Activated T-cell treated with anti-CD3 and anti-CD28 coated beads, Interleukin-2, amount 50 U/mL, for 24 hours (primary cell): ENCODE measurements at regions not wholly inside any gene's neighbourhood (a gene's known extent, or its start where the extent isn't known, plus 50 kb on each side); places are given as distances from the start of the nearest gene placed in this dataset.
"Not testable (repeated sequence)": the region's sequence is repeated elsewhere in the genome, so short reads cannot be mapped to it uniquely, and the experiment has no call there.

Source experiments
- DNase-seq: peaks from one replicate; pipeline ENCODE4 v3.0.0-alpha.2; 2020
- H3K27ac Mint-ChIP-seq: 2 replicates; pipeline ENCODE4 v1.8.0; 2020; ENCODE audit warnings: mild to moderate bottlenecking, mixed read lengths
- H3K27me3 Mint-ChIP-seq: 2 replicates; pipeline ENCODE4 v1.8.0; 2020; ENCODE audit warnings: mixed read lengths
- H3K36me3 Mint-ChIP-seq: 2 replicates; pipeline ENCODE4 v1.8.0; 2020; ENCODE audit warnings: low read depth, mixed read lengths
- H3K4me1 Mint-ChIP-seq: 2 replicates; pipeline ENCODE4 v1.8.0; 2020; ENCODE audit warnings: low read depth, mixed read lengths
- H3K4me3 Mint-ChIP-seq: 2 replicates; pipeline ENCODE4 v1.8.0; 2020; ENCODE audit warnings: mild to moderate bottlenecking, moderate library complexity, mixed read lengths
- H3K9me3 Mint-ChIP-seq: 2 replicates; pipeline ENCODE4 v1.8.0; 2020; ENCODE audit warnings: mixed read lengths

DNA sequence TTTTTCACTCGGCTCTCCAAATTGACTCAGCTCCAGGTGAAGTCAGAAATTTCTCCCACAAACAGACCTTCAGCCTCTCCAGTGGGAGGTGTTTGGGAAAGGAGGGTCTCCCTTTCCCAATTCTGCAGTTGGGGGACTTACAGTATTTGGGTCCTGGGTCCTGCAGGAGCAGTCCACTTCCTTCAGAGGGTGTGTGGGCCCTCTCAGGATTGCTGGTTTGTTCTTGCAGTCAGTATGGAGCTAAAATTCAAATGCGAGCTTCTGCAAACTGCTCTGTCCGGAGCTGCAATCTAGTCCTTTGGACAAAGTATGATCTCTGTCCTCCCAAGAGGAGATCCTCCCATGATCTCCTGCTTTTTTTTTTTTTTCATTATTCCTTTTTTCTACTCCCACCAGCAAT is 87.9 kb upstream of the MSTN start:
- no peak for DNase-seq
- Mint-ChIP-seq H3K4me1 (no peaks in the 10 kb centered on the region), H3K4me3 (no peak overlapping the region), H3K9me3 (peaks cover 28% of the 10 kb centered on the region), H3K27me3 (no peaks in the 10 kb centered on the region), H3K36me3 (no peaks in the 10 kb centered on the region), H3K27ac (no peak overlapping the region)

DNA sequence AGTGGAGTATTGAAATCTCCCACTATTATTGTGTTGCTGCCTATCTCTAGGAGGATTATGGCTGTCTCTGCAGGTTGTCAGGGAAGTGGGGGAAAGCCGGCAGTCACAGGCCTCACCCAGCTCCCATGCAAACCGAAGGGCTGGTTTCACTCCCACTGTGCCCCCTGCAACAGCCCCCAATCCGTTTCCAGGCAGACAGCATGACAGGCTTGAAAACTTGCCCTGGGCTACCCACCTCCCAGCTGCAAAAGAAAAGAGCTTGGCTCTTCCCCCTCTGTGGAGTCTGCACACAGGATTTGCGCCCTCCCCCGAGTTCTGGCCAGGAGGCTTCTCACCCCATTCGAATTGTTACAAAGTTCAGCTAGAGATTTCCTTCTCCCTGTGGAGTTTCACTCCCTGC is 87.4 kb upstream of the MSTN start:
- Mint-ChIP-seq H3K27me3 (no peaks in the 10 kb centered on the region), H3K27ac (no peak overlapping the region), H3K4me3 (no peak overlapping the region), H3K9me3 (peaks cover 28% of the 10 kb centered on the region), H3K36me3 (no peaks in the 10 kb centered on the region), H3K4me1 (no peaks in the 10 kb centered on the region)
- DNase-seq, result no peak

DNA sequence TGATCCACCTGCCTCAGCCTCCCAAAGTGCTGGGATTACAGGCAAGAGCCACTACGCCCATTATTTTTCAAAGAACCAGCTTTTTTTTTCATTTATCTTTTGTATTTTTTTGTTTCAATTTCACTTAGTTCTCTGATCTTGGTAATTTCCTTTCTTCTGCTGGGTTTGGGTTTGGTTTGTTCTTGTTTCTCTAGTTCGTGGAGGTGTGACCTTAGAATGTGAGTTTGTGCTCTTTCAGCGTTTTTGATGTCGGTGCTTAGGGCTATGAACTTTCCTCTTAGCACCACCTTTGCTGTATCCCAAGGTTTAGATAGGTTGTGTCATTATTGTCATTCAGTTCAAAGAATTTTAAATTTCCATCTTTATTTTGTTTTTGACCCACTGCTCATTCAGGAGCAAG is 86.7 kb upstream of the MSTN start:
- H3K4me1 Mint-ChIP-seq, result no peaks in the 10 kb centered on the region
- no peaks in the 10 kb centered on the region for H3K27me3 Mint-ChIP-seq
- H3K27ac Mint-ChIP-seq, result no peak overlapping the region
- H3K36me3 Mint-ChIP-seq, result no peaks in the 10 kb centered on the region
- H3K4me3 Mint-ChIP-seq, result no peak overlapping the region
- H3K9me3 Mint-ChIP-seq, result peaks cover 28% of the 10 kb centered on the region
- no peak for DNase-seq

DNA sequence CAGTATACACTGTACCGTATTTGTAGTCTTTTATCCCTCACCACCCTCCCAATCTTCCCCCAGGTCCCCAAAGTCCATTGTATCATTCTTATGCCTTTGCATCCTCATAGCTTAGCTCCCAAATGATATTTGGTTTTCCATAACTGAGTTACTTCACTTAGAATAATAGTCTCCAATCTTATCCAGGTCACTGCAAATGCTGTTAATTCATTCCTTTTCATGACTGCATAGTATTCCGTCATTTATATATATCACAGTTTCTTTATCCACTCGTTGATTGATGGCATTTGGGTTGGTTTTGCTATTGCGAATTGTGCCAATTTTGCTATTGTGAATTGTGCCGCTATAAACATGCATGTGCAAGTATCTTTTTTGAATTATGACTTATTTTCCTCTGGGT is 83.6 kb upstream of the MSTN start:
- not testable (repeated sequence) for H3K36me3 Mint-ChIP-seq, H3K4me3 Mint-ChIP-seq, DNase-seq, H3K27ac Mint-ChIP-seq, H3K27me3 Mint-ChIP-seq, H3K4me1 Mint-ChIP-seq
- peaks cover 41% of the 10 kb centered on the region for H3K9me3 Mint-ChIP-seq

DNA sequence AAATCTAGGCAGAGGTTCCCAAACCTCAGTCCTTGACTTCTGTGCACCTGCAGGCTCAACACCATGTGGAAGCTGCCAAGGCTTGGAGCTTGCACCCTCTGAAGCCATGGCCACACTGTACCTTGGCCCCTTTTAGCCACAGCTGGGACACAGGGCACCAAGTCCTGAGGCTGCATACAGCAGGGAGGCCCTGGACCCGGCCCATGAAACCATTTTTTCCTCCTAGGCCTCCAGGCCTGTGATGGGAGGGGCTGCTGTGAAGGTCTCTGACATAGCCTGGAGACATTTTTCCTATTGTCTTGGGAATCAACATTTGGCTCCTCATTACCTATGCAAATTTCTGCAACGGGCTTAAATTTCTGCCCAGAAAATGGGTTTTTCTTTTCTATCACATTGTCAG is 77.9 kb upstream of the MSTN start:
- H3K9me3 Mint-ChIP-seq, result peaks cover 40% of the 10 kb centered on the region
- not testable (repeated sequence) for H3K27ac Mint-ChIP-seq, H3K27me3 Mint-ChIP-seq, DNase-seq, H3K36me3 Mint-ChIP-seq, H3K4me3 Mint-ChIP-seq, H3K4me1 Mint-ChIP-seq

DNA sequence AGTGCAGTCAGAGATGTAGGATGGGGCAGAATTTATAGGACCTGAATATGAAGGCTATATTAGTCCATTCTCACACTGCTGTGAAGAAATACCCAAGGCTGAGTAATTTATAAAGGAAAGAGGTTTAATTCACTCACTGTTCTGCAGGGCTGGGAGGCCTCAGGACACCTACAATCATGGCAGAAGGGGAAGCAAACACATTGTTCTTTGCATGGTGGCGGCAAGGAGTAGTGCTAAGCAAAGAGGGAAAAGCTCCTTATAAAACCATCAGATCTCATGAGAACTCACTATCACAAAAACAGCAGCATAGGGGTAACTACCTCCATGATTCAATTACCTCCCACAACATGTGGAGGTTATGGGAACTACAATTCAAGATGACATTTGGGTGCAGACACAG is 76.8 kb upstream of the MSTN start:
- Mint-ChIP-seq H3K4me1 (no peaks in the 10 kb centered on the region), H3K27me3 (no peaks in the 10 kb centered on the region), H3K9me3 (peaks cover 40% of the 10 kb centered on the region), H3K27ac (no peak overlapping the region), H3K36me3 (peaks cover 6% of the 10 kb centered on the region), H3K4me3 (no peak overlapping the region)
- no peak for DNase-seq

DNA sequence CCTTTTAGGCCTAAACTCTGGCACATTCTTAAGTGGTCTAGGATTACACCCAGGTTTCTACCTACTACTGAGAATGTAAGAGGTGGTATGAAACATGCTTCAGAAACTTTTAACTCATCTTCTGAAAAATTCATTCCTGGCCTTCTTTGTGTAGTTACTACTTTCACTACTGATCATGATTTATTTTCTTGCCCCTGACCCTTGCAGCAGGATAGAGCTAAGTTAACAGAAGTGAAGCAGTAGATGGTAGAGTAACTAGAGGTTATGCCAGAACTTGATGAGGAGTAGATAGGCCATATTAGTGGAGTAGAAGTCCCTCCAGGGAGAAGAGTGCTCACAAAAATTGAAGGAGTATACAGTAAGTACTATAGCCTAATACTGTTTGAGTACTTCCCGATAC is 75.5 kb upstream of the MSTN start:
- no peak for DNase-seq
- Mint-ChIP-seq H3K36me3 (peaks cover 6% of the 10 kb centered on the region), H3K4me1 (no peaks in the 10 kb centered on the region), H3K9me3 (peaks cover 36% of the 10 kb centered on the region), H3K27ac (no peak overlapping the region), H3K27me3 (no peaks in the 10 kb centered on the region), H3K4me3 (no peak overlapping the region)

DNA sequence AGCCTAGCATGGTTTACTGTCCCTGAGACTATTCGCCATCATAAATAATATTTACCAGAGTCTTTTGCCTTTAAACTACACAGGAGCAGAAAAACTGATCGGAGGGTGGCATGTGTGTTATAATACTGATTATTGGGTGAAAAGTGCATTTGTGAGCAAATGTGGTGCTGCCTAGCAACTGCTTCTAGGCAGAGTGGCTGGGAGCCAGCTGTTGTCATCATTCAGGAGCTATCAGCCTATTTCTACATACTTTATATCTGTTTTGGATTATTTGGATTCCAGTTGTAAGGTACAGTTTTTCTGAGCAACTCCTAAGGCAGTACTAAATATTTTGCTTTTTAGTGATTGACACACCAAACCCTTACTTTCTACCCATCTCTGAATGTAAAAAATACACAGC is 75.0 kb upstream of the MSTN start:
- peaks cover 6% of the 10 kb centered on the region for H3K36me3 Mint-ChIP-seq
- H3K27me3 Mint-ChIP-seq, result no peaks in the 10 kb centered on the region
- no peak overlapping the region for H3K27ac Mint-ChIP-seq
- H3K4me1 Mint-ChIP-seq, result no peaks in the 10 kb centered on the region
- H3K9me3 Mint-ChIP-seq, result peaks cover 36% of the 10 kb centered on the region
- DNase-seq, result no peak
- H3K4me3 Mint-ChIP-seq, result no peak overlapping the region

DNA sequence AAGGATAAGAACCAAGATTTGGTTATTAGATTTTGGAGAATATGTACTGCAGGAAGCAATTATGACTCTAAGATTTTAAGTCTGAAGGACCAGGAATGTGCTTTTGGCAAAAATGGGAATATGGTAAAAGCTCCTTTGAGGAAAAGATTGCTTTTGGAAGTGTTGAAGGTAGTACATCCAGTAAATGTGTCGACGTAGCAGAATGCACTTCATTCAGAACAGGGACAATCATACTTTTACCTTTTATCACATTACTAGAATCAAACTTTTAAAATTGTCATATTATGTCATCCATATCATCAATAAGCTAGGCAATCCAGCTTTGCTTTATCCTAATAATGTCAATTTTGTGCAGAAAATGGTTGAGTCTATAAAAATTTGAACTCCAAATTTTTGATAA is 74.3 kb upstream of the MSTN start:
- DNase-seq, result no peak
- Mint-ChIP-seq H3K4me3 (no peak overlapping the region), H3K9me3 (peaks cover 31% of the 10 kb centered on the region), H3K27me3 (no peaks in the 10 kb centered on the region), H3K4me1 (no peaks in the 10 kb centered on the region), H3K27ac (no peak overlapping the region), H3K36me3 (peaks cover 6% of the 10 kb centered on the region)

DNA sequence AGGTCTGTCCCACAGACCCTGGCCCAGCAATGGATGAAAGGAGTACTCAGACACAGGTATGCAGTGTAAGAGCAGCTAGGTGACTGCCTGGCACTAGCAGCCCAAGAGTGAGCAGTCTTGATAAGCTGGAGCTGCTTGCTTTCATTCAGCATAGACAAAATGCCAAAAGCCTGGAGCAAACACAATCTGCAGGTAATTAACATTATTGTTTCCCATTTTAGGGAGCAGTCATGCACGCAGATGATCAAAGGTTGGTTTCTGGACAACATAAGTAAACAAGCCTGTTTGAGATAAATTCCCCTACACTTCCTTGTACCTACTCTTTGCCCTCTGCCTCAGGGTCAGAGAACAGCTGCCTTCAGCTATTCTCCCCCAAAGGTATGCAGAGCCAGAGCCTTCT is 73.7 kb upstream of the MSTN start:
- Mint-ChIP-seq H3K4me3 (no peak overlapping the region), H3K36me3 (peaks cover 3% of the 10 kb centered on the region), H3K27ac (no peak overlapping the region), H3K4me1 (no peaks in the 10 kb centered on the region), H3K27me3 (no peaks in the 10 kb centered on the region), H3K9me3 (peaks cover 28% of the 10 kb centered on the region)
- DNase-seq, result no peak

DNA sequence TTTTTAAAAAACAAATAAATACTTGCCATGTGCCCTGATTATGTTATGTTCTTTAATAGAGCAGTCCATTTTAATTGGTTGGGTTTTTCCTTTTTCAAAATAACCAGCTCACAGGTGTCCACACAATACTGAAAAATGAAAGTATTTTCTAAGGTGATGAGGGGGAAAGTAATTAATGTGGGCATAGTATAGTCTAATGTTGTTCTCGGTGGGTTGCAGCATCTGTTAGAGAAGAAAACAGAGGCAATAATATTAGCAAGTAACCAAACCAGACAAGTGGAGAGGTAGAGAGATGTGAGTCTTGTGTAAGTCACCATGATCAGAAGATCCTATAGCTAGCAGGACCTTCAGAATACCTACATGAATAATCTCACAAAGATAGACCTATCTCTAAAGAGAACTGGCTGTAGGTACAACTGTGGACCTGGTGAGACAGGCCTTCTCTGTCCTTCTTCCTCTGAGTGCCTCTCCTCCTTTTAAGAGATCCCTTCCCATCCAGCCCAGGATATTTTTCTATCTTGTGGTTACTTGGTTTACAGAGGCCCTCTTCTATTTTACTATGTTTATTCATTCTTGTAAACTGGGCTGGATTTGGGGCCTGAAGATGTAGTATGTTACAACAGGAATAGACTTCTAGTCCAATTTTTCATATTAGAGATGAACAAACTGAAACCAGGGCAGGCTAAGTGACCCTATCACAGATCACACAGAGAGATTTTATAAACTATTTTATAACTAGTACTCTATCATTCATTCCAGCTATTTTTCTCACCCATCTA is 67.1 kb upstream of the MSTN start:
- Mint-ChIP-seq H3K9me3 (no peaks in the 10 kb centered on the region), H3K27me3 (no peaks in the 10 kb centered on the region), H3K27ac (no peak overlapping the region)

DNA sequence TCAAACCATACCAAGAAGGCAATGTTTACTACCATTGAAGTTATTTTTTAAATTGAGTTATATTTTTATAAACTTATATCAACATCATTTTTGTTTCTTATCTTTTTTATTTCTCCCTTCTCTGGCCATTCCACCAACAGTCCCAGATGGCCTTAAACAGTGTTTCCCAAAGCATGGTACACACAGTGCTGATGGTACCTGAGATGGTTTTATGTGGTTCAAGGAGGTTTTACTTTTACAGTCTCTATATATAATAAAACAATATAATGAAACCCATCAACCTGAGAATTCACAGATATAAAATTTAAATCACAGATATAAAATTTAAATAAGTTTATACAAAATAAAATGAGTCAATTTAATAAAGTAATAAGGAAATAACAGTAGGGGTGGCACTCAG is 65.1 kb upstream of the MSTN start:
- H3K4me1 Mint-ChIP-seq, result no peaks in the 10 kb centered on the region
- DNase-seq, result no peak
- H3K27me3 Mint-ChIP-seq, result no peaks in the 10 kb centered on the region
- H3K4me3 Mint-ChIP-seq, result no peak overlapping the region
- no peaks in the 10 kb centered on the region for H3K9me3 Mint-ChIP-seq
- no peaks in the 10 kb centered on the region for H3K36me3 Mint-ChIP-seq
- H3K27ac Mint-ChIP-seq, result no peak overlapping the region

More for the DNA sequence above, 67.1 kb upstream of the MSTN start:
- H3K4me3 Mint-ChIP-seq, result no peak overlapping the region
- no peaks in the 10 kb centered on the region for H3K36me3 Mint-ChIP-seq
- no peaks in the 10 kb centered on the region for H3K4me1 Mint-ChIP-seq
- no peak for DNase-seq

DNA sequence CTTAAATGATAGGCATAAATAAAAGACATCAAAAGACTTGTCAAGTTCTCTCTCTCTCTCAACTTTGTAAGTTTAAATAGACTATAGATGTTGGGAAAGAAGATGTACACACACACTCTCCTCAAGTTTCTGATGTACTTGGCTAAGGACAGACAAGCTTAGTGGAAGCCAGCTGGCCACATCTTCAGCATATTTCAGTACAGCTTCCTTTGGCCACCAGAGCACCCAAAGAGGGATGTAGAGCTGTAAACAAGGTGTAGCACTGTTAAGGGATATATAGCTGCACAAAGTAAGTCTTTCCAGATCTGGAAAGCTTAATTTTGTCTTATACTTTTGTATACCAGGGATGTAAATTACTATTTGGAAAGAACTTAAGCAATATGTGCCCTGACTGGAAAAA is 64.3 kb upstream of the MSTN start:
- Mint-ChIP-seq H3K4me1 (peaks cover 6% of the 10 kb centered on the region), H3K27me3 (no peaks in the 10 kb centered on the region), H3K27ac (no peak overlapping the region), H3K36me3 (no peaks in the 10 kb centered on the region), H3K4me3 (no peak overlapping the region), H3K9me3 (no peaks in the 10 kb centered on the region)
- no peak for DNase-seq

DNA sequence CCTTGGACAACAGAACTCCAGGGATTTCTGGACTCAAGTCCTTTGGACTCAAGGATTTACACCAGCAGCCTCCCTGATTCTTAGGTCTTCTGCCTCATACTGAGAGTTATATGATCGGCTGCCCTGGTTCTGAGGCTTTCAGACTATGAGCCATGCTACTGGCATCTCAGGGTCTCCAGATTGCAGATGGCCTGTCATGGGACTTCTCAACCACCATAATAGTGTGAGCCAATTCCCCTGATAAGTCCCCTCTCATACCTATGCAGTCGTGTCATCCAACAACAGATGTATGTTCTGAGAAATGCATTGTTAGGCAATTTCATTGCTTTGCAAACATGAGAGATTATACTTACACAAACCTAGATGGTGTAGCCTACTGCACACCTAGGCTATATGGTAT is 61.4 kb upstream of the MSTN start:
- H3K27me3 Mint-ChIP-seq, result no peaks in the 10 kb centered on the region
- no peak for DNase-seq
- H3K27ac Mint-ChIP-seq, result no peak overlapping the region
- H3K4me1 Mint-ChIP-seq, result peaks cover 19% of the 10 kb centered on the region
- no peak overlapping the region for H3K4me3 Mint-ChIP-seq
- no peaks in the 10 kb centered on the region for H3K36me3 Mint-ChIP-seq
- no peaks in the 10 kb centered on the region for H3K9me3 Mint-ChIP-seq

DNA sequence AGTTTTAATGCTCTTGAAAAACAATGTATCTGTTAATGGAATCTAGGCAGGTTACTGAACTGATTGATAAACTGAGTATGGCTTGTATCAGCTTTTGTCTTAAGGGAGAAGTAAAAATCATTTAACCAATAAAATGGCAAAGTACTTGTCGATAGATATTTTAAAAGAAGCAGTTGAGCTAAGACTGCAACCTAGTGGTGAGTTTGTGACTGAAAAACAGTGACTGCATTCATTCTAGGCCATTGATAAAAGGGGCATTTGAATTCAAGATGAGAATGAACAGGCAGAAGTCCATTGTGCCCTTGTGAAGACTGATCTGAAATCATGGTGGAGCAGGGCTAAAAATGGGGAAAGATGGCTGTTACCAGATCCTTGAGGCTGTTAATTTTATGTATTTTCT is 59.4 kb upstream of the MSTN start:
- H3K4me3 Mint-ChIP-seq, result no peak overlapping the region
- H3K36me3 Mint-ChIP-seq, result no peaks in the 10 kb centered on the region
- peaks cover 19% of the 10 kb centered on the region for H3K4me1 Mint-ChIP-seq
- no peaks in the 10 kb centered on the region for H3K9me3 Mint-ChIP-seq
- H3K27me3 Mint-ChIP-seq, result no peaks in the 10 kb centered on the region
- H3K27ac Mint-ChIP-seq, result no peak overlapping the region
- DNase-seq, result no peak

DNA sequence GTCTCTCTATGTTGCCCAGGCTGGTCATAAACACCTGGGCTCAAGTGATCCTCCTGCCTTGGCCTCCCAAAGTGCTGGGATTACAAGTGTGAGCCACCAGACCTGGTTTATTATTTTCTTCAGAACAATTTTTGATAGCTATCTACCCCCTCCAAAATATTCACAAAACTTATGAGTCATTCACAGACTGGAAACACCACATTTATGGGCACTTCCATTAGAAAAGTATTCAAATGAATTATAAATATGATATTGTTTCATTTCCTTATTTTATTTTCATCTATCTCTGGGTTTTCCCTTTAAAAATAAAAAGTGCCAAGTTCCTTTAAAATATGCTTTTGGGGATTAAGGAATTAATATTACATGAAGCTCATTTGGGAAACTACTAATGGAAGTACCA is 58.8 kb upstream of the MSTN start:
- H3K4me3 Mint-ChIP-seq, result no peak overlapping the region
- no peak overlapping the region for H3K27ac Mint-ChIP-seq
- no peaks in the 10 kb centered on the region for H3K27me3 Mint-ChIP-seq
- no peak for DNase-seq
- H3K36me3 Mint-ChIP-seq, result no peaks in the 10 kb centered on the region
- H3K9me3 Mint-ChIP-seq, result no peaks in the 10 kb centered on the region
- H3K4me1 Mint-ChIP-seq, result peaks cover 19% of the 10 kb centered on the region
